SK-N-SH treated with all-trans-retinoic acid at 6 μM for 48 hours (cell line): ENCODE measurements at regions not wholly inside any gene's neighbourhood (a gene's known extent, or its start where the extent isn't known, plus 50 kb on each side); places are given as distances from the start of the nearest gene placed in this dataset.

Source experiments
- ATAC-seq: fragments of 200-7000 bp; cut with Tn5 transposase; 3 replicates; pipeline ENCODE4 v1.9.1; 2020; ENCODE audit warnings: mild to moderate bottlenecking, moderate library complexity
- BACH2 ChIP-seq: fragments of 250-450 bp; sonication (Bioruptor Pico); IDR thresholded peaks from 2 replicates; pipeline ENCODE4 v1.9.0; 2021; ENCODE audit warnings: mild to moderate bottlenecking, borderline replicate concordance
- CSDC2 ChIP-seq: fragments of 250-450 bp; sonication (Bioruptor Pico); IDR thresholded peaks from 2 replicates; pipeline ENCODE4 v1.5.0; 2020; ENCODE audit warnings: mild to moderate bottlenecking, moderate library complexity
- CSRNP3 ChIP-seq: fragments of 250-450 bp; sonication (Bioruptor Pico); IDR thresholded peaks from 2 replicates; pipeline ENCODE4 v1.5.1; 2021; ENCODE audit warnings: mild to moderate bottlenecking, moderate library complexity
- ESRRG ChIP-seq: fragments of 250-450 bp; sonication (Bioruptor Pico); IDR thresholded peaks from 2 replicates; pipeline ENCODE4 v1.6.1; 2021; ENCODE audit warnings: mild to moderate bottlenecking
- GLIS3 ChIP-seq: fragments of 250-450 bp; sonication (Bioruptor Pico); IDR thresholded peaks from 2 replicates; pipeline ENCODE4 v1.5.0; 2020; ENCODE audit warnings: mild to moderate bottlenecking, moderate library complexity
- ISL1 ChIP-seq: fragments of 250-450 bp; sonication (Bioruptor Pico); IDR thresholded peaks from 2 replicates; pipeline ENCODE4 v2.1.2; 2022; ENCODE audit warnings: mild to moderate bottlenecking, moderate library complexity
- OSR1 ChIP-seq: fragments of 250-450 bp; sonication (Bioruptor Pico); IDR thresholded peaks from 2 replicates; pipeline ENCODE4 v1.8.0; 2022; ENCODE audit warnings: moderate library complexity, mild to moderate bottlenecking, inconsistent platforms
- PATZ1 ChIP-seq: fragments of 250-450 bp; sonication (Bioruptor Pico); IDR thresholded peaks from 2 replicates; pipeline ENCODE4 v1.8.0; 2020; ENCODE audit warnings: mild to moderate bottlenecking, moderate library complexity, borderline replicate concordance
- POU6F1 ChIP-seq: fragments of 250-450 bp; sonication (Bioruptor Pico); IDR thresholded peaks from 2 replicates; pipeline ENCODE4 v1.8.0; 2021; ENCODE audit warnings: low read depth, mild to moderate bottlenecking, moderate library complexity, borderline replicate concordance
- PPARA ChIP-seq: fragments of 250-450 bp; sonication (Bioruptor Pico); IDR thresholded peaks from 2 replicates; pipeline ENCODE4 v1.5.0; 2020; ENCODE audit warnings: mild to moderate bottlenecking, borderline replicate concordance
- RARB ChIP-seq: fragments of 250-450 bp; sonication (Bioruptor Pico); IDR thresholded peaks from 2 replicates; pipeline ENCODE4 v1.8.0; 2021; ENCODE audit warnings: mild to moderate bottlenecking, moderate library complexity
- SNAI2 ChIP-seq: fragments of 250-450 bp; sonication (Bioruptor Pico); IDR thresholded peaks from 2 replicates; pipeline ENCODE4 v1.5.0; 2020; ENCODE audit warnings: mild to moderate bottlenecking, moderate library complexity
- TCF4 ChIP-seq: fragments of 250-450 bp; sonication (Bioruptor Pico); IDR thresholded peaks from 2 replicates; pipeline ENCODE4 v1.8.0; 2021; ENCODE audit warnings: mild to moderate bottlenecking, moderate library complexity, borderline replicate concordance
- TOX ChIP-seq: fragments of 250-450 bp; sonication (Bioruptor Pico); IDR thresholded peaks from 2 replicates; pipeline ENCODE4 v1.8.0; 2021; ENCODE audit warnings: mild to moderate bottlenecking, moderate library complexity, borderline replicate concordance
- TSHZ2 ChIP-seq: fragments of 250-450 bp; sonication (Bioruptor Pico); IDR thresholded peaks from 2 replicates; pipeline ENCODE4 v1.5.0; 2020; ENCODE audit warnings: mild to moderate bottlenecking, moderate library complexity
- ZC3H10 ChIP-seq: fragments of 250-450 bp; sonication (Bioruptor Pico); IDR thresholded peaks from 2 replicates; pipeline ENCODE4 v1.5.1; 2021; ENCODE audit warnings: mild to moderate bottlenecking, moderate library complexity
- ZFP3 ChIP-seq: fragments of 250-450 bp; sonication (Bioruptor Pico); IDR thresholded peaks from 2 replicates; pipeline ENCODE4 v1.5.0; 2020; ENCODE audit warnings: mild to moderate bottlenecking, moderate library complexity
- ZFP30 ChIP-seq: fragments of 450-650 bp; formaldehyde crosslinking; IDR thresholded peaks from 2 replicates; pipeline ENCODE4 v1.5.0; 2022; ENCODE audit warnings: mild to moderate bottlenecking, moderate library complexity
- ZNF565 ChIP-seq: fragments of 450-650 bp; formaldehyde crosslinking; conservative IDR thresholded peaks from 2 replicates; pipeline ENCODE4 v1.5.0; 2020; ENCODE audit warnings: low read depth, mild to moderate bottlenecking, moderate library complexity
- ZNF70 ChIP-seq: fragments of 450-650 bp; formaldehyde crosslinking; IDR thresholded peaks from 2 replicates; pipeline ENCODE4 v1.5.0; 2020; ENCODE audit warnings: mild to moderate bottlenecking, moderate library complexity
- ZNF8 ChIP-seq: fragments of 450-650 bp; formaldehyde crosslinking; IDR thresholded peaks from 2 replicates; pipeline ENCODE4 v1.5.0; 2020; ENCODE audit warnings: mild to moderate bottlenecking, moderate library complexity

GRCh38 chr2:191598296-191598695 is 79.6 kb upstream of the NABP1 start:
- no peak for ATAC-seq
- TF ChIP-seq TOX (no peak), ZNF70 (CRISPR knock-in tag) (no peak), RARB (CRISPR knock-in tag) (no peak), ZFP30 (no peak), PPARA (CRISPR knock-in tag) (no peak), GLIS3 (CRISPR knock-in tag) (no peak), SNAI2 (CRISPR knock-in tag) (no peak), ZNF8 (CRISPR knock-in tag) (no peak), OSR1 (no peak), TSHZ2 (no peak), POU6F1 (CRISPR knock-in tag) (no peak), ESRRG (CRISPR knock-in tag) (no peak), ZFP3 (CRISPR knock-in tag) (no peak), TCF4 (no peak)

DNA sequence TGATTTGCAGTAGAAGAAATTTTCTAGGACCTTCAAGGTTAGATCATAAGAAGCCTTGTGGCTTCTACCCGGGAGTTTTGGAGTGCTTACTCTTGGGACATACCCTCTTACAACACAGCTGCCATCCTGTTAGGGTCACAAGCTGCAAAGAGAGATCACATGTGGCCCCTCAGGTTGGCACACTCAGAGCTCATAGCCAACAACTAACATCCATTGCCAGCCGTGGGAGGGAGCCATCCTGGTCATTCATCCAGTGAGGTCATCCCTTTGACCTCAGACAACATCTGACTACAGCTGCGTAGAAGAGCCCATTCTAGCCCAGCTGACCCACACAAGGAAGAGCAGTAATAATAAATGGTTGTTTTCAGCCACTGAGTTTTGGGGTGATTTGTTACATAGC is 76.9 kb upstream of the NABP1 start:
- TF ChIP-seq TCF4 (no peak), CSRNP3 (CRISPR knock-in tag) (no peak), ZFP3 (CRISPR knock-in tag) (no peak), ZFP30 (no peak), ESRRG (CRISPR knock-in tag) (no peak), ZNF8 (CRISPR knock-in tag) (no peak), BACH2 (no peak), ZC3H10 (CRISPR knock-in tag) (no peak), SNAI2 (CRISPR knock-in tag) (no peak), ZNF565 (CRISPR knock-in tag) (no peak), RARB (CRISPR knock-in tag) (no peak), TOX (no peak), PATZ1 (CRISPR knock-in tag) (no peak), GLIS3 (CRISPR knock-in tag) (no peak), ISL1 (CRISPR knock-in tag) (no peak), ZNF70 (CRISPR knock-in tag) (no peak)
- no peak for ATAC-seq

DNA sequence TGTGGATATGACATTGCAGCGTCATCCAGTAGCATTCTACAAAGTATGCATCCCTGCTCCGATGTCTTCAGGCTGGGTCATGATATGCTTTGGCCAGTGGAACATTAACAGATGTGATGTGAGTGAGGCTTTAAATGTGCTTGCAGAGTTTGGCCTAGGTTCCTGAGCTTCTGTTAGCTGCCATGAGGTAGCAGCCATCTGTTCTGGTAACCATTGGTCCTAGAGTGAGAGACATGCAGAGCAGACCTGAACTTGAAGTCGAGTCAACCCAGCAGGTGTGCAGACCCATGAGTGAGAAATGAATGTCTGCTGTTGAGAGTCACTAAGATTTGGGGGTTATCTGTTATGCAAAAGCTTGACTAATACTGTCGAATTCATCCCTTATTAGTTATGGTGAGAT is 73.8 kb upstream of the NABP1 start:
- no peak for ATAC-seq
- no peak for TF ChIP-seq ZNF70 (CRISPR knock-in tag)

DNA sequence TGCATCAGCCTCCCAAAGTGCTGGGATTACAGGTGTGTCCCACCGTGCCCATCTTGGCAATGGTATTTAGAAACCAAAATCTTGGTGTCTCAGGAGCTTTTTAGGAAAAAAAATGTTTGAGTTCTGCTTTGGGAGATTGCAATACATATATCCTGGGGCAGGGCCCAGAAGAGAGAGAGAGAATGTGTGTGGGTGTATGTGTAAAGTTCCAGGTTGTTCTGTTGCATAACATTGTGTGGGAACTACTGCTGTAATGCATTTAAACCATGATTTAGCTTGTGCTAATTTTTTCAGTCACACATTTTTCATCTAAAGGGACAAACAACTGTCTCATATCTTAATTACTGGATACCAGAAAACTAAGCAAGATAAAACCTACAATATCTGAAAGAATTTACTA is 70.8 kb upstream of the NABP1 start:
- no peak for TF ChIP-seq ISL1 (CRISPR knock-in tag)
- TF ChIP-seq ESRRG (CRISPR knock-in tag): no peak
- no peak for TF ChIP-seq ZNF565 (CRISPR knock-in tag)
- no peak for TF ChIP-seq CSDC2 (CRISPR knock-in tag)
- TF ChIP-seq GLIS3 (CRISPR knock-in tag): no peak
- TF ChIP-seq ZC3H10 (CRISPR knock-in tag): no peak
- TF ChIP-seq CSRNP3 (CRISPR knock-in tag): no peak
- no peak for TF ChIP-seq OSR1
- no peak for ATAC-seq
